ENCODE measurements at regions not wholly inside any gene's neighbourhood (a gene's known extent, or its start where the extent isn't known, plus 50 kb on each side); places are given as distances from the start of the nearest gene placed in this dataset.

- Mint-ChIP-seq H3K36me3 (ENCODE audit: insufficient read depth in 2 of 2) (peaks cover 1 to 2% of the 10 kb centered on the region in 2 donors), H3K27ac (no peak overlapping the region), H3K4me1 (ENCODE audit: low read depth) (peaks cover 34% of the 10 kb centered on the region), H3K9me3 (peaks cover 0 to 3% of the 10 kb centered on the region in 2 donors), H3K27me3 (ENCODE audit: low read depth) (no peaks in the 10 kb centered on the region), H3K4me3 (no peak overlapping the region)
- no peak for DNase-seq
- no peak for ATAC-seq (replicated peaks in 1 of 2)
Measured at GRCh38 chr11:11146830-11147229, 206.2 kb downstream of the CSNK2A3 start.

GRCh38 chr11:11143849-11144248, 209.2 kb downstream of the CSNK2A3 start:
- Mint-ChIP-seq H3K27ac (no peak overlapping the region), H3K4me3 (no peak overlapping the region), H3K27me3 (ENCODE audit: low read depth) (no peaks in the 10 kb centered on the region), H3K9me3 (peaks cover 0 to 3% of the 10 kb centered on the region in 2 donors), H3K36me3 (ENCODE audit: insufficient read depth in 2 of 2) (peaks cover 1 to 2% of the 10 kb centered on the region in 2 donors), H3K4me1 (ENCODE audit: low read depth) (peaks cover 14% of the 10 kb centered on the region)
- ATAC-seq (replicated peaks in 1 of 2) = no peak
- no peak for DNase-seq

- peaks cover 2% of the 10 kb centered on the region for H3K4me1 Mint-ChIP-seq (ENCODE audit: low read depth)
- DNase-seq (no peak), ATAC-seq (replicated peaks in 1 of 2) (no peak)
- no peak overlapping the region for H3K27ac Mint-ChIP-seq
- H3K36me3 Mint-ChIP-seq (ENCODE audit: insufficient read depth in 2 of 2) = no peaks in the 10 kb centered on the region
- no peak overlapping the region for H3K4me3 Mint-ChIP-seq
- H3K27me3 Mint-ChIP-seq (ENCODE audit: low read depth) = no peaks in the 10 kb centered on the region
- no peaks in the 10 kb centered on the region for H3K9me3 Mint-ChIP-seq
Measured at GRCh38 chr11:11142430-11142829, 210.6 kb downstream of the CSNK2A3 start.

- Mint-ChIP-seq H3K9me3 (no peaks in the 10 kb centered on the region), H3K27me3 (ENCODE audit: low read depth) (no peaks in the 10 kb centered on the region), H3K27ac (no peak overlapping the region)
Measured at GRCh38 chr11:11141065-11141464, 212.0 kb downstream of the CSNK2A3 start.

GRCh38 chr11:11140510-11140909, 212.5 kb downstream of the CSNK2A3 start:
- no peak for ATAC-seq (replicated peaks in 1 of 2)
- H3K27ac Mint-ChIP-seq = no peak overlapping the region
- H3K4me1 Mint-ChIP-seq (ENCODE audit: low read depth) = peaks cover 8% of the 10 kb centered on the region
- no peak for DNase-seq
- H3K27me3 Mint-ChIP-seq (ENCODE audit: low read depth) = no peaks in the 10 kb centered on the region
- no peak overlapping the region for H3K4me3 Mint-ChIP-seq
- H3K36me3 Mint-ChIP-seq (ENCODE audit: insufficient read depth in 2 of 2) = no peaks in the 10 kb centered on the region
- H3K9me3 Mint-ChIP-seq = no peaks in the 10 kb centered on the region

More at GRCh38 chr11:11141065-11141464, 212.0 kb downstream of the CSNK2A3 start:
- ATAC-seq (replicated peaks in 1 of 2) (no peak), DNase-seq (no peak)
- Mint-ChIP-seq H3K36me3 (ENCODE audit: insufficient read depth in 2 of 2) (no peaks in the 10 kb centered on the region), H3K4me3 (no peak overlapping the region), H3K4me1 (ENCODE audit: low read depth) (peaks cover 8% of the 10 kb centered on the region)

GRCh38 chr11:11137339-11137738, 215.7 kb downstream of the CSNK2A3 start:
- Mint-ChIP-seq H3K9me3 (no peaks in the 10 kb centered on the region), H3K27ac (no peak overlapping the region), H3K4me1 (ENCODE audit: low read depth) (peaks cover 8% of the 10 kb centered on the region), H3K36me3 (ENCODE audit: insufficient read depth in 2 of 2) (no peaks in the 10 kb centered on the region), H3K27me3 (ENCODE audit: low read depth) (no peaks in the 10 kb centered on the region), H3K4me3 (no peak overlapping the region)
- DNase-seq (no peak), ATAC-seq (replicated peaks in 1 of 2) (no peak)

- Mint-ChIP-seq H3K36me3 (ENCODE audit: insufficient read depth in 2 of 2) (no peaks in the 10 kb centered on the region), H3K9me3 (no peaks in the 10 kb centered on the region), H3K27ac (no peak overlapping the region), H3K27me3 (ENCODE audit: low read depth) (no peaks in the 10 kb centered on the region), H3K4me1 (ENCODE audit: low read depth) (peaks cover 8% of the 10 kb centered on the region), H3K4me3 (no peak overlapping the region)
- ATAC-seq (replicated peaks in 1 of 2) = no peak
- DNase-seq = no peak
Measured at GRCh38 chr11:11135820-11136476, 217.1 kb downstream of the CSNK2A3 start.

GRCh38 chr11:11129118-11129517, 223.9 kb downstream of the CSNK2A3 start:
- no peaks in the 10 kb centered on the region for H3K4me1 Mint-ChIP-seq (ENCODE audit: low read depth)
- peaks cover 0 to 3% of the 10 kb centered on the region in 2 donors for H3K9me3 Mint-ChIP-seq
- H3K4me3 Mint-ChIP-seq = no peak overlapping the region
- ATAC-seq (replicated peaks in 1 of 2) (no peak), DNase-seq (no peak)
- H3K36me3 Mint-ChIP-seq (ENCODE audit: insufficient read depth in 2 of 2) = peaks cover 3 to 5% of the 10 kb centered on the region in 2 donors
- no peaks in the 10 kb centered on the region for H3K27me3 Mint-ChIP-seq (ENCODE audit: low read depth)
- H3K27ac Mint-ChIP-seq = no peak overlapping the region

GRCh38 chr11:11125618-11126017, 227.4 kb downstream of the CSNK2A3 start:
- H3K27me3 Mint-ChIP-seq (ENCODE audit: low read depth) = no peaks in the 10 kb centered on the region
- H3K4me1 Mint-ChIP-seq (ENCODE audit: low read depth) = no peaks in the 10 kb centered on the region
- H3K9me3 Mint-ChIP-seq = peaks cover 0 to 3% of the 10 kb centered on the region in 2 donors
- peaks cover 3 to 5% of the 10 kb centered on the region in 2 donors for H3K36me3 Mint-ChIP-seq (ENCODE audit: insufficient read depth in 2 of 2)
- H3K27ac Mint-ChIP-seq = no peak overlapping the region
- DNase-seq (no peak), ATAC-seq (replicated peaks in 1 of 2) (no peak)
- H3K4me3 Mint-ChIP-seq = no peak overlapping the region

- Mint-ChIP-seq H3K4me3 (no peak overlapping the region), H3K4me1 (ENCODE audit: low read depth) (no peaks in the 10 kb centered on the region), H3K27me3 (ENCODE audit: low read depth) (no peaks in the 10 kb centered on the region), H3K9me3 (no peaks in the 10 kb centered on the region), H3K27ac (no peak overlapping the region), H3K36me3 (ENCODE audit: insufficient read depth in 2 of 2) (no peaks in the 10 kb centered on the region)
- ATAC-seq (replicated peaks in 1 of 2) (no peak), DNase-seq (no peak)
Measured at GRCh38 chr11:11122749-11123148, 230.3 kb downstream of the CSNK2A3 start.

GRCh38 chr11:11119917-11120316, 233.1 kb downstream of the CSNK2A3 start:
- peaks cover 3 to 5% of the 10 kb centered on the region in 2 donors for H3K36me3 Mint-ChIP-seq (ENCODE audit: insufficient read depth in 2 of 2)
- no peaks in the 10 kb centered on the region for H3K27me3 Mint-ChIP-seq (ENCODE audit: low read depth)
- peaks cover 3 to 4% of the 10 kb centered on the region in 2 donors for H3K9me3 Mint-ChIP-seq
- H3K27ac Mint-ChIP-seq = no peak overlapping the region
- no peak for ATAC-seq (replicated peaks in 1 of 2)
- no peaks in the 10 kb centered on the region for H3K4me1 Mint-ChIP-seq (ENCODE audit: low read depth)
- H3K4me3 Mint-ChIP-seq = no peak overlapping the region
- no peak for DNase-seq

GRCh38 chr11:11117730-11118129, 235.3 kb downstream of the CSNK2A3 start:
- H3K4me3 Mint-ChIP-seq = no peak overlapping the region
- ATAC-seq (replicated peaks in 1 of 2) (no peak), DNase-seq (no peak)
- H3K27ac Mint-ChIP-seq = no peak overlapping the region
- H3K9me3 Mint-ChIP-seq = peaks cover 8 to 9% of the 10 kb centered on the region in 2 donors
- H3K27me3 Mint-ChIP-seq (ENCODE audit: low read depth) = no peaks in the 10 kb centered on the region
- peaks cover 7 to 9% of the 10 kb centered on the region in 2 donors for H3K36me3 Mint-ChIP-seq (ENCODE audit: insufficient read depth in 2 of 2)
- no peaks in the 10 kb centered on the region for H3K4me1 Mint-ChIP-seq (ENCODE audit: low read depth)

GRCh38 chr11:11115475-11115874, 237.6 kb downstream of the CSNK2A3 start:
- Mint-ChIP-seq H3K9me3 (peaks cover 8 to 9% of the 10 kb centered on the region in 2 donors), H3K4me3 (peak overlapping the region in 1 of 2 donors; percentile 33), H3K27me3 (ENCODE audit: low read depth) (no peaks in the 10 kb centered on the region), H3K36me3 (ENCODE audit: insufficient read depth in 2 of 2) (peaks cover 7 to 9% of the 10 kb centered on the region in 2 donors), H3K4me1 (ENCODE audit: low read depth) (no peaks in the 10 kb centered on the region), H3K27ac (no peak overlapping the region)
- DNase-seq (no peak), ATAC-seq (replicated peaks in 1 of 2) (no peak)

GRCh38 chr11:11113626-11114025, 239.4 kb downstream of the CSNK2A3 start:
- Mint-ChIP-seq H3K4me3 (no peak overlapping the region), H3K36me3 (ENCODE audit: insufficient read depth in 2 of 2) (peaks cover 7 to 9% of the 10 kb centered on the region in 2 donors), H3K4me1 (ENCODE audit: low read depth) (no peaks in the 10 kb centered on the region), H3K27me3 (ENCODE audit: low read depth) (no peaks in the 10 kb centered on the region), H3K9me3 (peaks cover 8 to 9% of the 10 kb centered on the region in 2 donors), H3K27ac (no peak overlapping the region)
- DNase-seq (no peak), ATAC-seq (replicated peaks in 1 of 2) (no peak)

Measured in activated T-cell treated with anti-CD3 and anti-CD28 coated beads, Interleukin-2, amount 50 U/mL, for 72 hours (primary cell).